Lower lobe of right lung (tissue), 2 donors: ENCODE measurements at regions not wholly inside any gene's neighbourhood (a gene's known extent, or its start where the extent isn't known, plus 50 kb on each side); places are given as distances from the start of the nearest gene placed in this dataset.

ENCODE experiments used
- ATAC-seq, 2 donors: fragments of 200-7000 bp; cut with Tn5 transposase; one replicate each; pipeline ENCODE4 v1.9.1; 2020 to 2022; ENCODE audit warnings: mild to moderate bottlenecking in 2 of 2, moderate library complexity in 2 of 2
- DNase-seq: peaks from one replicate; pipeline ENCODE4 v3.0.0-alpha.2; 2020
- H3K27ac ChIP-seq: fragments of 200-600 bp; one replicate; pipeline ENCODE4 v1.8.0; 2022
- H3K27me3 ChIP-seq: fragments of 200-600 bp; one replicate; pipeline ENCODE4 v1.8.0; 2022; ENCODE audit warnings: low read depth
- H3K36me3 ChIP-seq: fragments of 200-600 bp; one replicate; pipeline ENCODE4 v1.8.0; 2022; ENCODE audit warnings: mild to moderate bottlenecking
- H3K4me1 ChIP-seq: fragments of 200-600 bp; one replicate; pipeline ENCODE4 v1.8.0; 2022
- H3K4me3 ChIP-seq: fragments of 200-600 bp; one replicate; pipeline ENCODE4 v1.8.0; 2022; ENCODE audit warnings: mild to moderate bottlenecking
- H3K9me3 ChIP-seq: fragments of 200-600 bp; one replicate; pipeline ENCODE4 v1.8.0; 2022
- intact Hi-C: fragments of 100-400 bp; cut with DNase I; formaldehyde crosslinking; loops from one replicate; pipeline ENCODE4 v1.11.0; 2022
- TF ChIP-seq, protein P1 (sequence below): fragments of 200-600 bp; IDR thresholded peaks from one replicate; pipeline ENCODE4 v1.8.0; 2022; ENCODE audit warnings: antibody characterized with exemption, mild to moderate bottlenecking
- donor health status: DM: no; HTN: yes; CAD: no; lungs with severe emphysema.

DNA sequence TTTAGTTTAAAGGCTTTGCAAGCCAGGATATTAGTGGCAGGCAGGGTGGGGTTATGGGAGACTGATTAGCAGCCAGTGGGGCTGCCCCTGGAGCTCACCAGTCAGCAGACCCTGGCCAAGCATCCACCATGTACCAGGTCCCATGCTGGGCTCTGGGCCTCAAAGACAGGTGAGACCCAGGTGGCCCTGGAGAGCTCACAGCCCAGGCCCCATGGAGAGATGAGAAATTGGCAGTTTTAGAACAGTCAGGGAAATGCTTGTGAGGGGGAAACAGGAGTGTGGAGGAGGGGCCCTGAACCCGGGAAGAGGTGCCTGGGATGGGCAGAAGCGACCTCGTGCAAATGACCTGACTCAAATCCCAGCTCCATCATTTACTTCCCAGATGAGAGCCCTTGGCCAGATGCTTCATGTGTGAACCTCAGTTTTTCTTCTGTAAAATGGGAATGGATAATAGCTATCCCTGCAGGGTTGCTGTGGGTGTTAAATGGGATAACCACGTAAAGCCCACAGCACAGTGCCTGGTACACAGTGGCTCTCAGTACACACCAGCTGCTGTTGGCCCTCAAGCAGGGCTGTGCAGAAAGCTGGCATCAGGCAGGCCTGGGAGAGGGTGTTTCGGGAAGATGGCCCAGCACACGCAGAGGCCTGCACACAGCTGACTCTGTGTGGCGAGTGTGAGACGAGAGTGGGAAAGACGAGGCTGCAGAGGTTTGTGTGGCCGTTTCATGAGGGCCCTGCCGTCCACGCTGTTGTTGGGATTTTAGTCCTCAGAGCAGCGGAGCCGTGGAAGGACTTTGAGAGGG lies 518.5 kb downstream of the PTPRU start:
- intact Hi-C loops, result no loop called here
- Histone ChIP-seq H3K27ac (no peak overlapping the region), H3K4me1 (no peaks in the 10 kb centered on the region), H3K27me3 (peaks cover 10% of the 10 kb centered on the region), H3K4me3 (no peak overlapping the region), H3K36me3 (no peaks in the 10 kb centered on the region), H3K9me3 (no peaks in the 10 kb centered on the region)
- TF ChIP-seq, protein P1, sequence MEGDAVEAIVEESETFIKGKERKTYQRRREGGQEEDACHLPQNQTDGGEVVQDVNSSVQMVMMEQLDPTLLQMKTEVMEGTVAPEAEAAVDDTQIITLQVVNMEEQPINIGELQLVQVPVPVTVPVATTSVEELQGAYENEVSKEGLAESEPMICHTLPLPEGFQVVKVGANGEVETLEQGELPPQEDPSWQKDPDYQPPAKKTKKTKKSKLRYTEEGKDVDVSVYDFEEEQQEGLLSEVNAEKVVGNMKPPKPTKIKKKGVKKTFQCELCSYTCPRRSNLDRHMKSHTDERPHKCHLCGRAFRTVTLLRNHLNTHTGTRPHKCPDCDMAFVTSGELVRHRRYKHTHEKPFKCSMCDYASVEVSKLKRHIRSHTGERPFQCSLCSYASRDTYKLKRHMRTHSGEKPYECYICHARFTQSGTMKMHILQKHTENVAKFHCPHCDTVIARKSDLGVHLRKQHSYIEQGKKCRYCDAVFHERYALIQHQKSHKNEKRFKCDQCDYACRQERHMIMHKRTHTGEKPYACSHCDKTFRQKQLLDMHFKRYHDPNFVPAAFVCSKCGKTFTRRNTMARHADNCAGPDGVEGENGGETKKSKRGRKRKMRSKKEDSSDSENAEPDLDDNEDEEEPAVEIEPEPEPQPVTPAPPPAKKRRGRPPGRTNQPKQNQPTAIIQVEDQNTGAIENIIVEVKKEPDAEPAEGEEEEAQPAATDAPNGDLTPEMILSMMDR, result no peak
- no peak for DNase-seq
- no peak for ATAC-seq

DNA sequence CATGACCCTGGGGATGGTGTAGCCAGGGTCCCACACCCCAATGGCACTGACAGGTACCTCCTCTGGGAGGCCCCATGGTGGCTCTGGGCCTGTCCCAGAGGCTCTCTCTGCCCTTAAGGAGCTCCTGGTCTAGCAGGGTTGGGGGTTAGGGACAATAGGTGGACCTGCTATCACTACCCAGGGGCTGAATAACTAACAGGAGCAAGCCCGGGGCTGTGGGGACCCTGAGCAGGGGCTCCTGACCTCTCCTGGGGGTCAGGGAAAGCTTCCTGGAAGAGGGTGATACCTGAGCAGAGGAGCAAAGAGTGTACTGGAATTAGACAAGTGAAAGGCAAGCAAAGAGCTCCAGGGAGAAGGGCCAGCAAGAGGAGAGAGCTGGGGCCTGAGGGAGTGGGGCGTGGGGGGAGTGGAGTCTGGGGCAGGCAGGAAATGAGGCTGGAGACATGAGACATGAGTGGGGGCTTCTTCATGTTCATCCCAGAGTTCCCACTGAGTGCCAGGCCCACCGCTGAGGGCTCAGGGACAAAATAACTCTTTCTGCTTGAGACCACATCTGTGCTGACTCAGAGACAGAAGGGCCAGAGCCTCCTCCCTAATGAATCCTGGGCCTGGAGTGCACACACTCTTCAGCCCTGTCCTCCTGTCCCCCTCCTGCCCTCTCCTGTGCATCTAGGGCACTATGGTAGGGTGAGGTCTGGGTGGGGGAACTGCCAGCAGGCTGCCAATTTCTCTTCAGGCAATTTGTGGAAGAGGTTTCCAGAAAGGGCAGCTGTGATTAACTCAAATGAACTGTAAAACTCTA lies 517.6 kb downstream of the PTPRU start:
- no peak for DNase-seq

DNA sequence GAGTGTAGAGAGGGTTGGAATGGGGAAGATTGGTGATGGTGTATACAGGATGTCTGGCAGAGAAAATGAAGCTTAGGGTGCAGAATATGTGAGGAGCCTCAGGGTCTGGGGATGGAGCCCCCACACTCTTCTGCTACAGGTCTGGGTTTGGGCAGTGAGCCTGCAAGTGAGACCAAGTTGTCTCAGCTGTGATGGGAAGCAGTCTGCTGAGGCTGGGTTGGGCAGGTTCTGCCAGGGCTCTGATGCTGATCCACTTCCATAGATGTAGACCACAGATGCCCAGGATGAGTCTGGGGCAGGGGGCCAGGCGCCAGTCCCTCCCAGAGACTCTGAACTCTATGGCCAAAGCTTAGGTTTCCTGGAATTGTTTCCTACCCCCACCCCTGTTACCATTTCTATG lies 516.9 kb downstream of the PTPRU start:
- no peaks in the 10 kb centered on the region for H3K4me1 ChIP-seq
- no peaks in the 10 kb centered on the region for H3K9me3 ChIP-seq
- ATAC-seq, result no peak
- no peak for DNase-seq
- TF ChIP-seq, protein P1, result no peak
- H3K27me3 ChIP-seq, result peaks cover 10% of the 10 kb centered on the region
- H3K27ac ChIP-seq, result no peak overlapping the region
- intact Hi-C loops, result no loop called here
- no peaks in the 10 kb centered on the region for H3K36me3 ChIP-seq
- no peak overlapping the region for H3K4me3 ChIP-seq

More for the DNA sequence above, 517.6 kb downstream of the PTPRU start:
- peaks cover 10% of the 10 kb centered on the region for H3K27me3 ChIP-seq
- no peaks in the 10 kb centered on the region for H3K4me1 ChIP-seq
- TF ChIP-seq, protein P1, result no peak
- H3K36me3 ChIP-seq, result no peaks in the 10 kb centered on the region
- H3K9me3 ChIP-seq, result no peaks in the 10 kb centered on the region
- intact Hi-C loops, result no loop called here
- H3K4me3 ChIP-seq, result no peak overlapping the region
- no peak overlapping the region for H3K27ac ChIP-seq
- ATAC-seq, result no peak

DNA sequence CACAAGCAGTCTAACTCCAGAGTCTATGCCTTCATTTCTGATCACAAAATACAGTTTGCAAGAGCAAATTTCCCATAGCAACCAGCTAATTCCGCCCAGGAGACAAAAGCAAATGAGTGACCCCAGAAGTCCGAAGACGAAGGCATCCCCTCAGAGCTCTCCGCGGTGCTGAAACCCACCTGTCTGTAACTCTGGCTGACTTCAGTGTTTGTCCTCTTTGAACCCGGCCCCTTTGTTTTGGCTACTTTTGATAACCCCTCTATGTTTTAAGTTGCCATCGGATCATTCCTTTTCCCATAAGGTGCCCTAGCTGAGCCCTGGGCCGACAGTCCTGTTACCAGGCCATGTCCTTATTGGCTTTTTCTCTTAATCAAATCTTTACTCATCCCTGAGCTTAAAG lies 515.8 kb downstream of the PTPRU start:
- Histone ChIP-seq H3K9me3 (no peaks in the 10 kb centered on the region), H3K4me3 (no peak overlapping the region), H3K27ac (no peak overlapping the region), H3K27me3 (peaks cover 10% of the 10 kb centered on the region), H3K36me3 (no peaks in the 10 kb centered on the region), H3K4me1 (no peaks in the 10 kb centered on the region)
- ATAC-seq (no peak), DNase-seq (no peak)
- intact Hi-C loops, result no loop called here
- TF ChIP-seq, protein P1, result no peak

DNA sequence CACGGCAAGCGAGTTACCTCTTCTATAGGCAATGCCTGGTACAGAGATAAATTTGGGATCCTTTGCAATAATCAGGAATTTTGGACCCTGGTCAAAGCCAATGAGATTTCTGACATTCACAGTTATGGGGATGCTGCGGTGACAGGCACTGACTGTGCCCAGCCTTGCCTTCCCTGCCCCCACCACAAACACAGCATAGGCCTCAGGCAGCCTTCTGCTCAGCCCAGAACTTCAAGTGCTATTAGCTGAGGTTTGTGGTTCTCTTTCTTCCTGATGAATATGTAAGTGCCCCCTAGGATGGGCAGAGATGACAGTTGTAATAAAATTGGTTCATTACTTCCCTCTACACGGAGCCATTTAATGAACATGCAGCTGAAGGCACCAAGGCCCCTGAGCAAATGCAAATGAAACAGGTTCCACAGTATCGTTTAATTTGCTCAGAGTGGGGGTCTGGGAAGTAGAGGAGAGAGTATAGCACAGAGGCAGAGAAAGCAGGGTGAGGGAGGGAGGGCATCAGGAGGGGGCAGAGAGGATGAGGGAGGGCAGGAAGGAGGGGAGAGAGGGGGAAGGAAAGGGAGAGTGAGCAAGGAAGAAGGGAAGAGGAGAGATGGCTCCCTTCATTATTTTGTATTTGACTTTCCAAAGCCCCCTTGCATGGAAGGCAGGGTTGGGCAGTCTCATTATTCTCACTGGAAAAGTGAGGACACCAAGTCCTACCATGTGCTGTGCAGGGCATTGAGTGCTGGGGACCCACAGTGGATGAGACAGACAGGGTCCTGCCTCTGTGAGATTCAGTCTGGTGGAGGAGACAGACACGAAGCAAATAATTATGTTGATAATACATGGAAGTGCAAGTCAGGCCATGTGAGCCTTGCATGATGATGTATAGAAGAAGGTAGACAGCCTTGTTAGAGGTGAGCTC lies 513.0 kb downstream of the PTPRU start:
- ATAC-seq (no peak), DNase-seq (no peak)
- Histone ChIP-seq H3K27ac (no peak overlapping the region), H3K36me3 (no peaks in the 10 kb centered on the region), H3K9me3 (no peaks in the 10 kb centered on the region), H3K27me3 (peaks cover 16% of the 10 kb centered on the region), H3K4me3 (no peak overlapping the region), H3K4me1 (no peaks in the 10 kb centered on the region)
- intact Hi-C loops, result no loop called here
- TF ChIP-seq, protein P1, result no peak
